22Rv1 (cell line): ENCODE measurements at regions not wholly inside any gene's neighbourhood (a gene's known extent, or its start where the extent isn't known, plus 50 kb on each side); places are given as distances from the start of the nearest gene placed in this dataset.

Experiments
- H3K27ac ChIP-seq: fragments of 450-650 bp; 2 replicates; pipeline ENCODE4 v1.5.1; 2017
- CTCF ChIP-seq: fragments of 450-650 bp; IDR thresholded peaks from 2 replicates; pipeline ENCODE4 v1.5.1; 2017; ENCODE audit warnings: mild to moderate bottlenecking
- ZFX ChIP-seq: fragments of 450-650 bp; IDR thresholded peaks from 2 replicates; pipeline ENCODE4 v1.6.1; 2017; ENCODE audit warnings: antibody characterized with exemption, borderline replicate concordance

DNA sequence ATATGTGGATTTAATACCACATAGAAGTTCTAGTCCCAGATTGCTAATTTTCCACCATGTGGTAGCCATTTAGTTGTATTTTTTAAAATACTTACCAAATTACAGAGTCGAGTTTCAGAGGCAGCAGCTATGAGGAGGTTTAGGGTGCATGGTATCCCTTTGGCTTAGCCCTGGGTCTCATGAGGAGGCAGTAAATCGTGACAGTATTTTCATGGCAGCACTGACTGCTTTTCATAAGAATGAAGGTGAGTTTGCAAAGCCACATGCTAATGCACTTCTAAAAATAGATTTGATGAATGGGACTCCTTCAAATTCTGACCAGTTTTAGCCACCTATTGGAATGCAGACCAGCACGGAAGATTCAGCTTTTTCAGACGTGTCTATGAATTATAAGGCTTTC, 114.0 kb upstream of the FRG1 start:
- H3K27ac ChIP-seq: no peak overlapping the region
- TF ChIP-seq CTCF (no peak), ZFX (no peak)

DNA sequence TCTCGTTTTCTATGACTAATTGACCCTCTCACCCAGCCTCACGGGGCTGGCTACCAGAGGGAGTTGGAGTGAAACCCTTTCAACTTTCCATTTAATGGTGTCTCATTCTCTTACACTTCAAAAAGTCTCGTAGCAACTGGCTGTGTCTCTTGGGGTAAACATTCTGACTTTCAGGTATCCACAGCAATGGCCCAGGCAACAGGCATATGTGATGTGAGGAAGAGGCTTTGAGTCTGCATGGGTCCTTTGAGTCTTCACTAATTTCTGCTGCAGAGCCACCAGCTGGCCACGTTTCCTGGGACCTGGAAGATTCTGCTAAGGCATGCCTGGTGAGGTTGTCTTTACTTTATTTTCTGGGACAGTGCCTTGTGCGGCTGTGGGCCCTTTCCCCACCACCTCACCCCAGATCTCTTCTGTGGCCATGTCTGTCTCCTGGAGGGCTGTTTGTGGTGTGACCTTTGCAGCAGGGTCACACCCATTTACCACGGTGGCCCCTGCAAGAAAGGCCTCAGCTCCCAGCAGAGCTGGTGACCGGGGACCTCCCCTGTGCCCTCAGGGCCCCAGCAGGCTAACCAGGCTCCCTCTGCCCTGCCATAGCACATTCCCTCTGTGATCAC, 112.5 kb upstream of the FRG1 start:
- TF ChIP-seq CTCF (no peak), ZFX (no peak)
- H3K27ac ChIP-seq: no peak overlapping the region

DNA sequence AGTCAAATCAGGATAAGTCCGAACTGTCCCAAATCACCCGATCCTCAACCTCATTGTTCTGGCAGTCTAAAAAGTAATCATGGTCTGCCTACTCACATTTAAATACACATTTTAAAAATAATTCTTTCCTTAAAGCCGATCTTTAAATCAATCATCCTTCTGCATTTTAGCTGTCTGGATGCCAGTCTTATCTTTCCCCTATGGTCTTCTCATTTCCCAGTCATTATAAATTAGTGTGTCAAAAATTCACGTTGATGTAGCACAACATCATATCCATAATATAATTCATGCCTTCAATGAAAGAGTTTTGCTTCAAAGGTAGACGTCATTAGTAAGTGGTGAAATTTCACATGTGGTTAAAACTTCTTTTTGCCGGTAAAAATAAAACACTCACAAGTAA, 108.1 kb upstream of the FRG1 start:
- no peak overlapping the region for H3K27ac ChIP-seq
- TF ChIP-seq ZFX: no peak
- TF ChIP-seq CTCF: no peak

GRCh38 chr4:189834616-189835015, 106.1 kb upstream of the FRG1 start:
- no peak overlapping the region for H3K27ac ChIP-seq
- no peak for TF ChIP-seq CTCF
- no peak for TF ChIP-seq ZFX

DNA sequence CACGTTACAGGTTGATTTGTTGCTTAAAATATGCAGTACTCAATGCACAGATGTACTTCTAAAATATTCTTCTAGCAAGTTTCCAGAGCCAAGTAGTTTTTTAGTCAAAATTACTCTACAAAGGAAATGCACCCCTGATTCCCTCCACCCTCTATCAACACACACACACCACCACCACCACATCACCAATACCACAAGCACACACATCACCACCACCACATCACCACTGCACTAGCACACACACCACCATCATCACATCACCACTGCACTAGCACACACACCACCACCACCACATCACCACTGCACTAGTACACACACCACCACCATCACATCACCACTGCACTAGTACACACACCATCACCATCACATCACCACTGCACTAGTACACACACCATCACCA, 105.2 kb upstream of the FRG1 start:
- H3K27ac ChIP-seq: no peak overlapping the region
- no peak for TF ChIP-seq CTCF
- no peak for TF ChIP-seq ZFX

DNA sequence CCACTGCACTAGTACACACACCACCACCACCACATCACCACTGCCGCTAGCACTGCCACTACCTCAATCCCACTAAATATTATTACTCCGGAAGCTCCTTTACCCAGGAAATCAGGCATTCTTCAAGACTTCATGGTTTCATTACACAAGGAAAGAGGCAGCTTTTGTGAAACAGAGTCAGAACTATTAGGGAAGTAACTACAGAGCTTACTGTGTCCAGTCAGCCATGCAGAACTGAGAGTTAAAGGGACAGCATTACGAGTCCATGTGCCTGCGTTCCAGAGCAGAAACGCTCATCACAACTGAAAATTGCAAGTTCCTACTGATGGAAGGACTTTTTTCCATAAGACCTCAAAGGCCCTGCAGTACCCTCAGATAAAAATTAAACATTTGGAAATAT, 103.2 kb upstream of the FRG1 start:
- TF ChIP-seq ZFX (no peak), CTCF (no peak)

GRCh38 chr4:189838821-189839497, 101.7 kb upstream of the FRG1 start:
- TF ChIP-seq CTCF (no peak), ZFX (no peak)
- no peak overlapping the region for H3K27ac ChIP-seq

More for the DNA sequence above, 103.2 kb upstream of the FRG1 start:
- H3K27ac ChIP-seq: no peak overlapping the region
